ENCODE measurements at regions not wholly inside any gene's neighbourhood (a gene's known extent, or its start where the extent isn't known, plus 50 kb on each side); places are given as distances from the start of the nearest gene placed in this dataset.

- no peak for TF ChIP-seq CTCF (IDR thresholded peaks at IDR 0.05; ENCODE audit: control extremely low read depth, extremely low read depth, low read depth, missing control alignments)
- ChIA-PET POLR2A (no interaction called here), CTCF (interaction anchor here (1.0 to 2.1 kb wide), 2 partner anchors 8 to 13 kb away, joined by 3 to 6 read pairs; no protein-coding TSS in a partner anchor)
- DNase-seq (ENCODE audit: extremely low spot score), result no peak
These were observed 439.5 kb upstream of the NFE2L3 start for GRCh38 chr7:25712500-25712899.

GRCh38 chr7:25714013-25714412 is 438.0 kb upstream of the NFE2L3 start:
- CTCF ChIA-PET, result interaction anchor here (0.9 to 1.8 kb wide), 3 partner anchors 9 to 23 kb away, joined by 3 to 4 read pairs (median 4); no protein-coding TSS in a partner anchor
- POLR2A ChIA-PET, result interaction anchor here (0.7 to 0.8 kb wide), 2 partner anchors 13 to 399 kb away, joined by 3 to 4 read pairs; no protein-coding TSS in a partner anchor
- TF ChIP-seq CTCF (IDR thresholded peaks at IDR 0.05; ENCODE audit: control extremely low read depth, extremely low read depth, low read depth, missing control alignments), result no peak
- DNase-seq (ENCODE audit: extremely low spot score), result no peak

GRCh38 chr7:25716421-25716820 is 435.6 kb upstream of the NFE2L3 start:
- ChIA-PET CTCF (no interaction called here), POLR2A (interaction anchor here (0.7 kb wide), 1 partner anchor 10 kb away, joined by 3 read pairs; no protein-coding TSS in a partner anchor)
- DNase-seq (ENCODE audit: extremely low spot score), result no peak
- TF ChIP-seq CTCF (IDR thresholded peaks at IDR 0.05; ENCODE audit: control extremely low read depth, extremely low read depth, low read depth, missing control alignments), result no peak

- CTCF ChIA-PET, result no interaction called here
- no peak for TF ChIP-seq CTCF (IDR thresholded peaks at IDR 0.05; ENCODE audit: control extremely low read depth, extremely low read depth, low read depth, missing control alignments)
- DNase-seq (ENCODE audit: extremely low spot score), result no peak
- POLR2A ChIA-PET, result no interaction called here
These were observed 433.4 kb upstream of the NFE2L3 start for GRCh38 chr7:25718596-25718995.

- DNase-seq (ENCODE audit: extremely low spot score), result no peak
- no peak for TF ChIP-seq CTCF (IDR thresholded peaks at IDR 0.05; ENCODE audit: control extremely low read depth, extremely low read depth, low read depth, missing control alignments)
- POLR2A ChIA-PET, result no interaction called here
- CTCF ChIA-PET, result no interaction called here
These were observed 432.7 kb upstream of the NFE2L3 start for GRCh38 chr7:25719190-25719896.

GRCh38 chr7:25720427-25720826 is 431.6 kb upstream of the NFE2L3 start:
- ChIA-PET CTCF (interaction anchor here (0.6 to 1.5 kb wide), 6 partner anchors 9 to 134 kb away, joined by 3 to 6 read pairs (median 4); no protein-coding TSS in a partner anchor), POLR2A (no interaction called here)
- DNase-seq (ENCODE audit: extremely low spot score), result no peak
- no peak for TF ChIP-seq CTCF (IDR thresholded peaks at IDR 0.05; ENCODE audit: control extremely low read depth, extremely low read depth, low read depth, missing control alignments)

All from GM10248 (cell line).